22Rv1 (cell line): ENCODE measurements at regions not wholly inside any gene's neighbourhood (a gene's known extent, or its start where the extent isn't known, plus 50 kb on each side); places are given as distances from the start of the nearest gene placed in this dataset.

Experiments
- H3K27ac ChIP-seq: fragments of 450-650 bp; 2 replicates; pipeline ENCODE4 v1.5.1; 2017
- CTCF ChIP-seq: fragments of 450-650 bp; IDR thresholded peaks from 2 replicates; pipeline ENCODE4 v1.5.1; 2017; ENCODE audit warnings: mild to moderate bottlenecking
- ZFX ChIP-seq: fragments of 450-650 bp; IDR thresholded peaks from 2 replicates; pipeline ENCODE4 v1.6.1; 2017; ENCODE audit warnings: antibody characterized with exemption, borderline replicate concordance

- H3K27ac ChIP-seq: no peak overlapping the region
- TF ChIP-seq CTCF: no peak
- no peak for TF ChIP-seq ZFX
Observed at GRCh38 chr6:156525541-156525940, 251.6 kb upstream of the ARID1B start.

GRCh38 chr6:156519940-156520339 lies 257.2 kb upstream of the ARID1B start:
- no peak overlapping the region for H3K27ac ChIP-seq
- TF ChIP-seq ZFX (no peak), CTCF (no peak)

GRCh38 chr6:156517088-156517487 lies 260.1 kb upstream of the ARID1B start:
- H3K27ac ChIP-seq: no peak overlapping the region
- TF ChIP-seq ZFX (no peak), CTCF (no peak)

- H3K27ac ChIP-seq: no peak overlapping the region
- TF ChIP-seq CTCF: no peak
- no peak for TF ChIP-seq ZFX
Observed at GRCh38 chr6:156515242-156515641, 261.9 kb upstream of the ARID1B start.

- TF ChIP-seq ZFX: no peak
- no peak for TF ChIP-seq CTCF
- no peak overlapping the region for H3K27ac ChIP-seq
Observed at GRCh38 chr6:156513504-156513903, 263.7 kb upstream of the ARID1B start.

GRCh38 chr6:156511570-156511969 lies 265.6 kb upstream of the ARID1B start:
- H3K27ac ChIP-seq: no peak overlapping the region
- no peak for TF ChIP-seq ZFX
- no peak for TF ChIP-seq CTCF

- TF ChIP-seq ZFX: no peak
- TF ChIP-seq CTCF: no peak
- H3K27ac ChIP-seq: no peak overlapping the region
Observed at GRCh38 chr6:156511051-156511450, 266.1 kb upstream of the ARID1B start.
